B cell (primary cell): ENCODE measurements at regions not wholly inside any gene's neighbourhood (a gene's known extent, or its start where the extent isn't known, plus 50 kb on each side); places are given as distances from the start of the nearest gene placed in this dataset.

Source experiments
- ATAC-seq: fragments of 200-7000 bp; cut with Tn5 transposase; one replicate; pipeline ENCODE4 v1.10.0; 2021; ENCODE audit warnings: low read depth, mild to moderate bottlenecking, moderate number of reproducible peaks, moderate library complexity
- CTCF ChIA-PET: fragments of 350-600 bp; sonication (Branson Sonifier 250); formaldehyde crosslinking; loops from one replicate; lab custom pipeline; 2021; ENCODE audit warnings: antibody characterized with exemption, inconsistent platforms; lab: Charles Lee
- POLR2A ChIA-PET: fragments of 350-600 bp; sonication (Branson Sonifier 250); formaldehyde crosslinking; loops from one replicate; lab custom pipeline; 2021; ENCODE audit warnings: antibody characterized with exemption; lab: Charles Lee
- DNase-seq: peaks from one replicate; pipeline ENCODE4 v3.0.0; 2013
- H2AFZ ChIP-seq: 2 replicates; pipeline ENCODE4 v1.6.1; 2012; ENCODE audit warnings: mild to moderate bottlenecking, low read depth, low read length; ENCODE audit not compliant: insufficient read depth, poor library complexity, severe bottlenecking
- H3K27ac ChIP-seq, 2 donors: 1 replicate in 1 of 2; 2 replicates in 1 of 2; pipeline ENCODE4 v1.5.1; 2012 to 2013; ENCODE audit warnings: low read length in 2 of 2, mild to moderate bottlenecking in 2 of 2, moderate library complexity in 1 of 2
- H3K27me3 ChIP-seq, 4 experiments: fragments of 200-600 bp in 1 of 4; sonication (generic) in 1 of 4; replicated peaks in 1 of 4; 1 replicate in 2 of 4; 2 replicates in 2 of 4; pipeline versions ENCODE4 v1.6.1 to v1.7.0; 2013 to 2016; ENCODE audit warnings: low read length in 3 of 4, mild to moderate bottlenecking in 2 of 4, mixed read lengths in 1 of 4, moderate library complexity in 1 of 4; ENCODE audit not compliant: insufficient read depth in 4 of 4, control insufficient read depth in 3 of 4; ENCODE audit errors: control extremely low read depth in 1 of 4
- H3K36me3 ChIP-seq, 2 experiments: replicated peaks in 1 of 2; 1 replicate in 1 of 2; 2 replicates in 1 of 2; pipeline versions ENCODE4 v1.6.1 to v1.7.1; 2013; ENCODE audit warnings: low read length in 1 of 2; ENCODE audit not compliant: insufficient read depth in 2 of 2, control insufficient read depth in 1 of 2; ENCODE audit errors: control extremely low read depth in 1 of 2, extremely low read depth in 1 of 2
- H3K4me1 ChIP-seq, 2 donors: fragments of 200-600 bp in 1 of 2; sonication (generic) in 1 of 2; 1 replicate in 1 of 2; 2 replicates in 1 of 2; pipeline versions ENCODE4 v1.5.1 to v1.6.1; 2013 to 2017; ENCODE audit warnings: low read length in 2 of 2; ENCODE audit not compliant: control insufficient read depth in 2 of 2, insufficient read depth in 2 of 2
- H3K4me2 ChIP-seq: replicated peaks from 2 replicates; pipeline ENCODE3; 2012; ENCODE audit warnings: mild to moderate bottlenecking, low read depth, low read length; ENCODE audit not compliant: poor library complexity, severe bottlenecking
- H3K4me3 ChIP-seq, 5 experiments: fragments of 200-600 bp in 1 of 5; sonication (generic) in 1 of 5; 1 replicate in 3 of 5; 2 replicates in 2 of 5; pipeline versions ENCODE4 v1.5.1 to v1.7.0; 2011 to 2016; ENCODE audit warnings: low read length in 4 of 5, mild to moderate bottlenecking in 4 of 5, low read depth in 2 of 5, control low read depth in 1 of 5, moderate library complexity in 1 of 5; ENCODE audit not compliant: insufficient read depth in 1 of 5; ENCODE audit errors: control extremely low read depth in 1 of 5, extremely low read depth in 1 of 5
- H3K79me2 ChIP-seq: fragments of 200-600 bp; sonication (generic); one replicate; pipeline ENCODE4 v1.6.0; 2016; ENCODE audit warnings: low read length; ENCODE audit not compliant: control insufficient read depth, insufficient read depth
- H3K9ac ChIP-seq: fragments of 200-600 bp; sonication (generic); 2 replicates; pipeline ENCODE4 v1.6.1; 2017; ENCODE audit warnings: mild to moderate bottlenecking, low read length, moderate library complexity
- H3K9me3 ChIP-seq, 3 donors: one replicate each; pipeline versions ENCODE4 v1.6.1 to v1.7.1; 2013; ENCODE audit warnings: low read length in 2 of 3; ENCODE audit not compliant: control insufficient read depth in 2 of 3, insufficient read depth in 1 of 3; ENCODE audit errors: control extremely low read depth in 1 of 3
- H4K20me1 ChIP-seq: 2 replicates; pipeline ENCODE4 v1.6.0; 2012; ENCODE audit warnings: mild to moderate bottlenecking, low read length; ENCODE audit not compliant: insufficient read depth, control insufficient read depth, poor library complexity, severe bottlenecking
- H3K27ac Mint-ChIP-seq: one replicate; pipeline ENCODE4 v1.8.0; 2021; ENCODE audit warnings: mixed read lengths
- H3K27me3 Mint-ChIP-seq: one replicate; pipeline ENCODE4 v1.8.0; 2021; ENCODE audit warnings: mixed read lengths
- H3K4me1 Mint-ChIP-seq: one replicate; pipeline ENCODE4 v1.8.0; 2021; ENCODE audit warnings: mixed read lengths
- H3K4me3 Mint-ChIP-seq: one replicate; pipeline ENCODE4 v1.8.0; 2021; ENCODE audit warnings: mixed read lengths
- H3K9me3 Mint-ChIP-seq: one replicate; pipeline ENCODE4 v1.8.0; 2022; ENCODE audit warnings: mixed read lengths; ENCODE audit not compliant: insufficient read depth
- EZH2 ChIP-seq: IDR thresholded peaks from 2 replicates; pipeline ENCODE4 v1.6.1; 2012; ENCODE audit warnings: borderline replicate concordance, low read depth, mild to moderate bottlenecking, moderate library complexity, low read length; ENCODE audit not compliant: insufficient read depth, poor library complexity, severe bottlenecking
- WGBS: methylation state at CpG from one replicate; pipeline ENCODE4 v1.1.5; 2013; ENCODE audit warnings: missing lambda C conversion rate; ENCODE audit not compliant: insufficient coverage; 5-methylcytosine and 5-hydroxymethylcytosine counted together
- intact Hi-C: fragments of 100-400 bp; cut with micrococcal nuclease; formaldehyde crosslinking; loops from one replicate; pipeline ENCODE4 v1.10.0; 2022
- TF ChIP-seq, protein P1 (sequence below): fragments of 200-600 bp; IDR thresholded peaks from one replicate; pipeline ENCODE4 v1.8.0; 2022; ENCODE audit warnings: antibody characterized with exemption, mild to moderate bottlenecking

GRCh38 chr5:173481821-173482220, 134.6 kb downstream of the BOD1 start:
- Mint-ChIP-seq H3K27ac (no peak overlapping the region), H3K27me3 (peaks cover 18% of the 10 kb centered on the region), H3K9me3 (no peaks in the 10 kb centered on the region), H3K4me1 (no peaks in the 10 kb centered on the region), H3K4me3 (no peak overlapping the region)
- Histone ChIP-seq H3K4me3 (no peak overlapping the region), H3K27me3 (peaks cover 0 to 4% (median 0%) of the 10 kb centered on the region in 4 experiments), H3K4me1 (no peaks in the 10 kb centered on the region), H3K79me2 (no peaks in the 10 kb centered on the region), H2AFZ (no peak overlapping the region), H4K20me1 (no peaks in the 10 kb centered on the region), H3K27ac (no peak overlapping the region), H3K4me2 (no peak overlapping the region), H3K9me3 (no peaks in the 10 kb centered on the region), H3K9ac (no peak overlapping the region), H3K36me3 (no peaks in the 10 kb centered on the region)
- DNase-seq: no peak
- TF ChIP-seq EZH2: no peak
- TF ChIP-seq, protein P1, sequence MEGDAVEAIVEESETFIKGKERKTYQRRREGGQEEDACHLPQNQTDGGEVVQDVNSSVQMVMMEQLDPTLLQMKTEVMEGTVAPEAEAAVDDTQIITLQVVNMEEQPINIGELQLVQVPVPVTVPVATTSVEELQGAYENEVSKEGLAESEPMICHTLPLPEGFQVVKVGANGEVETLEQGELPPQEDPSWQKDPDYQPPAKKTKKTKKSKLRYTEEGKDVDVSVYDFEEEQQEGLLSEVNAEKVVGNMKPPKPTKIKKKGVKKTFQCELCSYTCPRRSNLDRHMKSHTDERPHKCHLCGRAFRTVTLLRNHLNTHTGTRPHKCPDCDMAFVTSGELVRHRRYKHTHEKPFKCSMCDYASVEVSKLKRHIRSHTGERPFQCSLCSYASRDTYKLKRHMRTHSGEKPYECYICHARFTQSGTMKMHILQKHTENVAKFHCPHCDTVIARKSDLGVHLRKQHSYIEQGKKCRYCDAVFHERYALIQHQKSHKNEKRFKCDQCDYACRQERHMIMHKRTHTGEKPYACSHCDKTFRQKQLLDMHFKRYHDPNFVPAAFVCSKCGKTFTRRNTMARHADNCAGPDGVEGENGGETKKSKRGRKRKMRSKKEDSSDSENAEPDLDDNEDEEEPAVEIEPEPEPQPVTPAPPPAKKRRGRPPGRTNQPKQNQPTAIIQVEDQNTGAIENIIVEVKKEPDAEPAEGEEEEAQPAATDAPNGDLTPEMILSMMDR: no peak
- no peak for ATAC-seq
- CTCF ChIA-PET: interaction anchor here (0.6 kb wide), 1 partner anchor 284 kb away, joined by 3 read pairs; no protein-coding TSS in a partner anchor
- intact Hi-C loops: no loop called here
- POLR2A ChIA-PET: no interaction called here
- 69% methylated on average over 5 of the region's 5 CpGs for WGBS

GRCh38 chr5:173480896-173481295, 135.6 kb downstream of the BOD1 start:
- no peak overlapping the region for H3K4me2 ChIP-seq
- Mint-ChIP-seq H3K4me3 (no peak overlapping the region), H3K9me3 (no peaks in the 10 kb centered on the region), H3K27me3 (peaks cover 14% of the 10 kb centered on the region), H3K27ac (no peak overlapping the region), H3K4me1 (no peaks in the 10 kb centered on the region)
- H3K4me3 ChIP-seq: no peak overlapping the region
- H3K9me3 ChIP-seq: no peaks in the 10 kb centered on the region
- no peak overlapping the region for H3K9ac ChIP-seq
- ATAC-seq (no peak), DNase-seq (no peak)
- H3K36me3 ChIP-seq: no peaks in the 10 kb centered on the region
- no peaks in the 10 kb centered on the region for H3K4me1 ChIP-seq
- H3K27ac ChIP-seq: no peak overlapping the region
- CTCF ChIA-PET: no interaction called here
- no peaks in the 10 kb centered on the region for H3K27me3 ChIP-seq
- TF ChIP-seq EZH2: no peak
- TF ChIP-seq, protein P1: no peak
- intact Hi-C loops: no loop called here
- POLR2A ChIA-PET: no interaction called here
- no peaks in the 10 kb centered on the region for H3K79me2 ChIP-seq
- no peak overlapping the region for H2AFZ ChIP-seq
- H4K20me1 ChIP-seq: no peaks in the 10 kb centered on the region
